DND-41 (cell line): ENCODE measurements at regions not wholly inside any gene's neighbourhood (a gene's known extent, or its start where the extent isn't known, plus 50 kb on each side); places are given as distances from the start of the nearest gene placed in this dataset.

Experiments
- ATAC-seq: fragments of 200-7000 bp; cut with Tn5 transposase; 3 replicates; pipeline ENCODE4 v1.9.1; 2021; ENCODE audit warnings: low read depth; ENCODE audit not compliant: insufficient read depth
- DNase-seq: peaks from one replicate; pipeline ENCODE4 v3.0.0-alpha.2; 2020
- H2AFZ ChIP-seq: 2 replicates; pipeline ENCODE4 v1.6.0; 2012; ENCODE audit warnings: low read depth, low read length
- H3K27ac ChIP-seq: 2 replicates; pipeline ENCODE4 v1.5.1; 2012; ENCODE audit warnings: low read length, inconsistent platforms
- H3K27me3 ChIP-seq: fragments of 200-600 bp; sonication (generic); 2 replicates; pipeline ENCODE4 v1.6.0; 2012; ENCODE audit warnings: low read length, mild to moderate bottlenecking, inconsistent platforms; ENCODE audit not compliant: insufficient read depth, poor library complexity
- H3K36me3 ChIP-seq: 2 replicates; pipeline ENCODE4 v1.5.1; 2012; ENCODE audit warnings: low read length, inconsistent platforms; ENCODE audit not compliant: insufficient read depth
- H3K4me1 ChIP-seq: 2 replicates; pipeline ENCODE4 v1.5.1; 2012; ENCODE audit warnings: mild to moderate bottlenecking, low read length; ENCODE audit not compliant: insufficient read depth
- H3K4me2 ChIP-seq: 2 replicates; pipeline ENCODE4 v1.6.0; 2012; ENCODE audit warnings: mild to moderate bottlenecking, moderate library complexity, low read length, inconsistent platforms; ENCODE audit not compliant: insufficient read depth
- H3K4me3 ChIP-seq, 2 experiments: fragments of 200-600 bp in 1 of 2; shearing (Covaris generic) in 1 of 2; 2 replicates each; pipeline ENCODE4 v1.5.1; 2012 to 2016; ENCODE audit warnings: inconsistent platforms in 2 of 2, low read length in 2 of 2, mild to moderate bottlenecking in 2 of 2, low read depth in 1 of 2, moderate library complexity in 1 of 2
- H3K79me2 ChIP-seq: 2 replicates; pipeline ENCODE4 v1.6.0; 2012; ENCODE audit warnings: low read length, inconsistent platforms; ENCODE audit not compliant: insufficient read depth
- H3K9ac ChIP-seq: 2 replicates; pipeline ENCODE4 v1.6.0; 2012; ENCODE audit warnings: low read depth, mild to moderate bottlenecking, inconsistent platforms, low read length, moderate library complexity
- H3K9me3 ChIP-seq: 2 replicates; pipeline ENCODE4 v1.5.1; 2012; ENCODE audit warnings: low read length, moderate library complexity, mild to moderate bottlenecking, inconsistent platforms; ENCODE audit not compliant: insufficient read depth, severe bottlenecking
- H4K20me1 ChIP-seq: 2 replicates; pipeline ENCODE4 v1.6.0; 2012; ENCODE audit warnings: low read length; ENCODE audit not compliant: insufficient read depth
- CTCF ChIP-seq: IDR thresholded peaks from 2 replicates; pipeline ENCODE4 v1.5.1; 2012; ENCODE audit warnings: borderline replicate concordance, low read length, moderate library complexity, mild to moderate bottlenecking; ENCODE audit not compliant: poor library complexity, severe bottlenecking; ENCODE audit errors: extremely low read depth
- EZH2 ChIP-seq: IDR thresholded peaks from 3 replicates; pipeline ENCODE4 v1.6.1; 2012; ENCODE audit warnings: borderline replicate concordance, low read depth, mild to moderate bottlenecking, moderate library complexity, low read length, inconsistent platforms; ENCODE audit not compliant: severe bottlenecking

- DNase-seq (no peak), ATAC-seq (no peak)
- H3K4me1 ChIP-seq, result no peaks in the 10 kb centered on the region
- H3K4me3 ChIP-seq, result no peak overlapping the region
- H3K27ac ChIP-seq, result no peak overlapping the region
- no peak overlapping the region for H3K9ac ChIP-seq
- no peaks in the 10 kb centered on the region for H3K9me3 ChIP-seq
- H2AFZ ChIP-seq, result no peak overlapping the region
- H3K36me3 ChIP-seq, result no peaks in the 10 kb centered on the region
- H4K20me1 ChIP-seq, result no peaks in the 10 kb centered on the region
- TF ChIP-seq EZH2 (no peak), CTCF (no peak)
- H3K27me3 ChIP-seq, result no peaks in the 10 kb centered on the region
- H3K4me2 ChIP-seq, result no peak overlapping the region
- H3K79me2 ChIP-seq, result no peaks in the 10 kb centered on the region
These were observed 243.7 kb downstream of the SPRY1 start for GRCh38 chr4:123640271-123640670.

- H3K4me2 ChIP-seq, result no peak overlapping the region
- no peaks in the 10 kb centered on the region for H3K4me1 ChIP-seq
- no peaks in the 10 kb centered on the region for H4K20me1 ChIP-seq
- H3K27ac ChIP-seq, result no peak overlapping the region
- no peak overlapping the region for H3K4me3 ChIP-seq
- H2AFZ ChIP-seq, result no peak overlapping the region
- no peak for DNase-seq
- TF ChIP-seq EZH2, result no peak
- no peak for TF ChIP-seq CTCF
- no peak overlapping the region for H3K9ac ChIP-seq
- ATAC-seq, result no peak
- H3K36me3 ChIP-seq, result no peaks in the 10 kb centered on the region
- no peaks in the 10 kb centered on the region for H3K27me3 ChIP-seq
- H3K79me2 ChIP-seq, result no peaks in the 10 kb centered on the region
- no peaks in the 10 kb centered on the region for H3K9me3 ChIP-seq
These were observed 244.2 kb downstream of the SPRY1 start for GRCh38 chr4:123640824-123641223.

DNA sequence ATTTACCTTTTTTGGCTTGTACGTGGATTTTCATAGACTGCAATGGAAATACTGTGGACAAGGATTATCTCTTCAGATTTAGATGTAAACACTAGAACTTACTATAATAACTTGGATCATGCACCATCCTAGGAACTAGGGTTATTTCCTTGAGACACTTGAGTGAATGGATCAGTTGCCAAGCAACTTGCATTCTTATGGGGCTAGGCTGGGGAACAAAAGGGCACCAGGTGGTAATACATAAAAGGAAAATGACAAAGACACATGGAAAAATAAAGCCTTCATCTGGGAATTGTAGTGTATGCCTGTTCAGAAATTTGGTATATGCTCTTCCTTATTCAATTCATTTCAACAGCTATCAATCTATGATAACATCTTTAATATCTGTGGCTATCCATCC lies 247.1 kb downstream of the SPRY1 start:
- no peaks in the 10 kb centered on the region for H3K79me2 ChIP-seq
- TF ChIP-seq CTCF, result no peak
- no peak for TF ChIP-seq EZH2
- ATAC-seq (no peak), DNase-seq (no peak)
- H2AFZ ChIP-seq, result no peak overlapping the region
- H3K36me3 ChIP-seq, result no peaks in the 10 kb centered on the region
- no peak overlapping the region for H3K4me3 ChIP-seq
- H3K9me3 ChIP-seq, result no peaks in the 10 kb centered on the region
- no peaks in the 10 kb centered on the region for H4K20me1 ChIP-seq
- H3K9ac ChIP-seq, result no peak overlapping the region
- no peak overlapping the region for H3K4me2 ChIP-seq
- no peaks in the 10 kb centered on the region for H3K27me3 ChIP-seq
- no peaks in the 10 kb centered on the region for H3K4me1 ChIP-seq
- no peak overlapping the region for H3K27ac ChIP-seq

- Histone ChIP-seq H3K36me3 (no peaks in the 10 kb centered on the region), H3K4me3 (no peak overlapping the region), H2AFZ (no peak overlapping the region), H3K27ac (no peak overlapping the region), H4K20me1 (no peaks in the 10 kb centered on the region), H3K9ac (no peak overlapping the region), H3K27me3 (no peaks in the 10 kb centered on the region), H3K4me1 (no peaks in the 10 kb centered on the region), H3K4me2 (no peak overlapping the region), H3K9me3 (no peaks in the 10 kb centered on the region), H3K79me2 (no peaks in the 10 kb centered on the region)
- ATAC-seq (no peak), DNase-seq (no peak)
- TF ChIP-seq EZH2 (no peak), CTCF (no peak)
These were observed 252.7 kb downstream of the SPRY1 start for GRCh38 chr4:123649250-123649644.
